Liver (tissue), 8 donors: ENCODE measurements at regions not wholly inside any gene's neighbourhood (a gene's known extent, or its start where the extent isn't known, plus 50 kb on each side); places are given as distances from the start of the nearest gene placed in this dataset.

ENCODE experiments used
- DNase-seq: peaks from one replicate; pipeline ENCODE4 v3.0.0-alpha.2; 2017; ENCODE audit warnings: low spot score
- H3K27ac ChIP-seq, 2 donors: one replicate each; pipeline ENCODE4 v1.7.0; 2013; ENCODE audit warnings: inconsistent platforms in 2 of 2, low read length in 2 of 2, control low read depth in 1 of 2, low read depth in 1 of 2, mild to moderate bottlenecking in 1 of 2
- H3K27me3 ChIP-seq, 4 donors: one replicate each; pipeline versions ENCODE4 v1.6.1 to v1.7.0; 2013; ENCODE audit warnings: low read length in 3 of 4, inconsistent platforms in 1 of 4, mild to moderate bottlenecking in 1 of 4, moderate library complexity in 1 of 4; ENCODE audit not compliant: control insufficient read depth in 4 of 4, insufficient read depth in 4 of 4
- H3K36me3 ChIP-seq, 4 donors: one replicate each; pipeline versions ENCODE4 v1.6.1 to v1.7.0; 2013; ENCODE audit warnings: low read length in 3 of 4, mild to moderate bottlenecking in 3 of 4, low read depth in 1 of 4, moderate library complexity in 1 of 4; ENCODE audit not compliant: control insufficient read depth in 4 of 4, insufficient read depth in 3 of 4
- H3K4me1 ChIP-seq, 4 donors: one replicate each; pipeline versions ENCODE4 v1.6.1 to v1.7.0; 2013; ENCODE audit warnings: low read length in 3 of 4, mild to moderate bottlenecking in 3 of 4, moderate library complexity in 1 of 4; ENCODE audit not compliant: control insufficient read depth in 4 of 4, insufficient read depth in 4 of 4
- H3K4me3 ChIP-seq, 3 donors: one replicate each; pipeline versions ENCODE4 v1.6.1 to v1.7.0; 2013; ENCODE audit warnings: low read length in 3 of 3, control low read depth in 1 of 3, low read depth in 1 of 3, mild to moderate bottlenecking in 1 of 3
- H3K9ac ChIP-seq, 2 donors: one replicate each; pipeline ENCODE4 v1.7.0; 2013; ENCODE audit warnings: low read length in 2 of 2, mild to moderate bottlenecking in 2 of 2, moderate library complexity in 2 of 2, control low read depth in 1 of 2, low read depth in 1 of 2
- H3K9me3 ChIP-seq, 4 donors: one replicate each; pipeline versions ENCODE4 v1.6.1 to v1.7.0; 2013; ENCODE audit warnings: low read length in 3 of 4; ENCODE audit not compliant: control insufficient read depth in 4 of 4
- ATF3 ChIP-seq: IDR thresholded peaks from 2 replicates; pipeline ENCODE4 v1.6.1; 2016; ENCODE audit warnings: antibody characterized with exemption
- CTCF ChIP-seq: fragments of 150-350 bp; IDR thresholded peaks from 2 replicates; pipeline ENCODE4 v1.5.1; 2017; ENCODE audit warnings: improper control_type of control experiment, low read depth, low read length; ENCODE audit not compliant: missing input control
- EGR1 ChIP-seq, 2 donors: IDR thresholded peaks; 2 replicates each; pipeline ENCODE4 v1.6.1; 2016 to 2018; ENCODE audit warnings: antibody characterized with exemption in 2 of 2, low read depth in 2 of 2
- FOXA1 ChIP-seq: IDR thresholded peaks from 2 replicates; pipeline ENCODE4 v1.6.1; 2016; ENCODE audit warnings: antibody characterized with exemption
- FOXA2 ChIP-seq: IDR thresholded peaks from 2 replicates; pipeline ENCODE4 v1.6.1; 2016; ENCODE audit warnings: antibody characterized with exemption
- GABPA ChIP-seq, 2 donors: IDR thresholded peaks in 1 of 2; conservative IDR thresholded peaks in 1 of 2; 2 replicates each; pipeline ENCODE4 v1.6.1; 2016; ENCODE audit warnings: antibody characterized with exemption in 2 of 2, mild to moderate bottlenecking in 1 of 2, moderate library complexity in 1 of 2
- HNF4A ChIP-seq, 2 donors: conservative IDR thresholded peaks; 2 replicates each; pipeline ENCODE4 v1.6.1; 2016; ENCODE audit warnings: antibody characterized with exemption in 2 of 2, mild to moderate bottlenecking in 2 of 2
- HNF4G ChIP-seq: IDR thresholded peaks from 2 replicates; pipeline ENCODE4 v1.6.1; 2016; ENCODE audit warnings: antibody characterized with exemption
- JUND ChIP-seq, 2 donors: IDR thresholded peaks; 2 replicates each; pipeline ENCODE4 v1.6.1; 2016; ENCODE audit warnings: antibody characterized with exemption in 2 of 2
- MAX ChIP-seq: IDR thresholded peaks from 2 replicates; pipeline ENCODE4 v1.6.1; 2016; ENCODE audit warnings: antibody characterized with exemption
- NR2F2 ChIP-seq: IDR thresholded peaks from 2 replicates; pipeline ENCODE4 v1.6.1; 2016; ENCODE audit warnings: antibody characterized with exemption
- RAD21 ChIP-seq, 2 donors: IDR thresholded peaks; 2 replicates each; pipeline ENCODE4 v1.6.1; 2016; ENCODE audit warnings: antibody characterized with exemption in 2 of 2, mild to moderate bottlenecking in 2 of 2
- REST ChIP-seq: IDR thresholded peaks from 2 replicates; pipeline ENCODE4 v1.6.1; 2016; ENCODE audit warnings: antibody characterized with exemption, mild to moderate bottlenecking
- RXRA ChIP-seq, 2 donors: IDR thresholded peaks; 2 replicates each; pipeline ENCODE4 v1.6.1; 2017 to 2018; ENCODE audit warnings: antibody characterized with exemption in 2 of 2, mild to moderate bottlenecking in 1 of 2
- SP1 ChIP-seq: IDR thresholded peaks from 2 replicates; pipeline ENCODE4 v1.6.1; 2018; ENCODE audit warnings: antibody characterized with exemption, mild to moderate bottlenecking
- TAF1 ChIP-seq: conservative IDR thresholded peaks from 2 replicates; pipeline ENCODE4 v1.6.1; 2016; ENCODE audit warnings: antibody characterized with exemption, mild to moderate bottlenecking
- YY1 ChIP-seq: IDR thresholded peaks from 2 replicates; pipeline ENCODE4 v1.6.1; 2016; ENCODE audit warnings: antibody characterized with exemption, mild to moderate bottlenecking
- ZBTB33 ChIP-seq: IDR thresholded peaks from 2 replicates; pipeline ENCODE4 v1.6.1; 2016; ENCODE audit warnings: antibody characterized with exemption
- WGBS: extraction: QIAGEN DNeasy Blood & Tissue Kit; methylation state at CpG from one replicate; pipeline ENCODE4 v1.1.7; 2013; 5-methylcytosine and 5-hydroxymethylcytosine counted together
- donor health status: healthy.
- donor health status: healthy.
- donor health status: healthy.
- donor health status: healthy.
- donor health status: healthy.

GRCh38 chr2:52336951-52337350 is 1305.0 kb upstream of the NRXN1 start (continued):
- TF ChIP-seq JUND (IDR thresholded peaks at IDR 0.05) (no peak), EGR1 (IDR thresholded peaks at IDR 0.05; ENCODE audit: low read depth in 2 of 2) (no peak), FOXA2 (no peak), NR2F2 (no peak), HNF4A (conservative IDR thresholded peaks at IDR 0.05) (no peak), ZBTB33 (no peak), ATF3 (no peak), YY1 (no peak)

- 36% methylated on average over 1 of the region's 1 CpG for WGBS
- no peaks in the 10 kb centered on the region for H3K9me3 ChIP-seq
- no peak overlapping the region for H3K4me3 ChIP-seq
- no peaks in the 10 kb centered on the region for H3K4me1 ChIP-seq
- no peak for DNase-seq
- TF ChIP-seq FOXA1: no peak
- no peak for TF ChIP-seq YY1
- TF ChIP-seq RXRA (IDR thresholded peaks at IDR 0.05): no peak
- TF ChIP-seq GABPA (IDR thresholded peaks at IDR 0.05 in 1 of 2, conservative IDR thresholded peaks at IDR 0.05 in 1 of 2): no peak
- TF ChIP-seq HNF4A (conservative IDR thresholded peaks at IDR 0.05): no peak
- TF ChIP-seq SP1: no peak
- TF ChIP-seq ZBTB33: no peak
- TF ChIP-seq RAD21 (IDR thresholded peaks at IDR 0.05): no peak
- TF ChIP-seq REST: no peak
- H3K27me3 ChIP-seq: no peaks in the 10 kb centered on the region
- H3K36me3 ChIP-seq: no peaks in the 10 kb centered on the region
- H3K27ac ChIP-seq: no peak overlapping the region
- no peak overlapping the region for H3K9ac ChIP-seq
These were observed 1303.8 kb upstream of the NRXN1 start for GRCh38 chr2:52335727-52336126.

- WGBS: 71% methylated on average over 4 of the region's 4 CpGs
- no peak overlapping the region for H3K4me3 ChIP-seq
- no peak overlapping the region for H3K27ac ChIP-seq
- no peak overlapping the region for H3K9ac ChIP-seq
- no peaks in the 10 kb centered on the region for H3K27me3 ChIP-seq
- H3K36me3 ChIP-seq: no peaks in the 10 kb centered on the region
- no peaks in the 10 kb centered on the region for H3K4me1 ChIP-seq
- DNase-seq: no peak
- H3K9me3 ChIP-seq: no peaks in the 10 kb centered on the region
- TF ChIP-seq ZBTB33 (no peak), GABPA (IDR thresholded peaks at IDR 0.05 in 1 of 2, conservative IDR thresholded peaks at IDR 0.05 in 1 of 2) (no peak), RXRA (IDR thresholded peaks at IDR 0.05) (no peak), MAX (no peak), ATF3 (no peak), EGR1 (IDR thresholded peaks at IDR 0.05; ENCODE audit: low read depth in 2 of 2) (no peak), FOXA2 (no peak), HNF4G (no peak), NR2F2 (no peak), SP1 (no peak), JUND (IDR thresholded peaks at IDR 0.05) (no peak), RAD21 (IDR thresholded peaks at IDR 0.05) (no peak), TAF1 (no peak), CTCF (no peak)
These were observed 1302.3 kb upstream of the NRXN1 start for GRCh38 chr2:52334185-52334584.
